HT1080 (cell line): ENCODE measurements at regions not wholly inside any gene's neighbourhood (a gene's known extent, or its start where the extent isn't known, plus 50 kb on each side); places are given as distances from the start of the nearest gene placed in this dataset.
"Not testable (repeated sequence)": the region's sequence is repeated elsewhere in the genome, so short reads cannot be mapped to it uniquely, and the experiment has no call there.

ENCODE experiments used
- DNase-seq: peaks from one replicate; pipeline ENCODE4 v3.0.0-alpha.2; 2015; ENCODE audit warnings: low read depth

DNA sequence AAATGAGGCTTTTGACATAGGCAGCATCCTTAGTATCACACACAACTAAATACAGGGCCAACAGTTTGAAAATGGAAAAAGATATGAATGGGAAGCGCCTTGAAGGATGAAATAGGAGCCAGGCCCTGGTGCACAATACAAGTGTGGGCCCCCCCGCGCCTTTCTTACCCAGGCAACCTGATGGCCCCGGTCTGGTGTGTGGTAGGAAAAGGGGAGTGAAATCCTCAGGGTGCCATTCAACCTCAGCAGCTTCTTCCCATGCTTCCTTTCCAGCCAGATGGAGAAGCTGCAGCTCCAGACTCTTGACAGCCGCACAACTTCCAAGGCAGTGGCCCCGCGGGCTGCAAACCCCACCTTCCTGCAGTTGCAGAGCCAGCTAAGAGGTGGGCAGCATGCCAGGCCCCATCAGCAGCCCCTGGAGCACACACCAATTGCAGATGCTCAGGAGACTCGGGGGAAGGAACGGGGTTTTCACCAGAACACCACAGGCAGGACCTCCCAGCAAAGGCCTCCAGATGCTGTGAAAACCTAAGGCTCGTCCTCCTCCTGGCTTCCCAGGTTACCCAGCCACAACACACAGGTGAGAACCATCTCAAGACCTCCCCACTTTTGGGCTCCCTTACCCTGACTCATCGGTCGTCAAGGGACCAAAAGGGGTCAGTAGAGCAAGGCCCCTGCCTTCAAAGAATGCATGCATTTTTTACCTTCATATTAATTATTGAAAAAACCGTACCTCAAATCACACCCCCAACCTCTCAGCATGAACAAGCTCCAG lies 101.6 kb downstream of the CPN2 start:
- DNase-seq, result no peak

DNA sequence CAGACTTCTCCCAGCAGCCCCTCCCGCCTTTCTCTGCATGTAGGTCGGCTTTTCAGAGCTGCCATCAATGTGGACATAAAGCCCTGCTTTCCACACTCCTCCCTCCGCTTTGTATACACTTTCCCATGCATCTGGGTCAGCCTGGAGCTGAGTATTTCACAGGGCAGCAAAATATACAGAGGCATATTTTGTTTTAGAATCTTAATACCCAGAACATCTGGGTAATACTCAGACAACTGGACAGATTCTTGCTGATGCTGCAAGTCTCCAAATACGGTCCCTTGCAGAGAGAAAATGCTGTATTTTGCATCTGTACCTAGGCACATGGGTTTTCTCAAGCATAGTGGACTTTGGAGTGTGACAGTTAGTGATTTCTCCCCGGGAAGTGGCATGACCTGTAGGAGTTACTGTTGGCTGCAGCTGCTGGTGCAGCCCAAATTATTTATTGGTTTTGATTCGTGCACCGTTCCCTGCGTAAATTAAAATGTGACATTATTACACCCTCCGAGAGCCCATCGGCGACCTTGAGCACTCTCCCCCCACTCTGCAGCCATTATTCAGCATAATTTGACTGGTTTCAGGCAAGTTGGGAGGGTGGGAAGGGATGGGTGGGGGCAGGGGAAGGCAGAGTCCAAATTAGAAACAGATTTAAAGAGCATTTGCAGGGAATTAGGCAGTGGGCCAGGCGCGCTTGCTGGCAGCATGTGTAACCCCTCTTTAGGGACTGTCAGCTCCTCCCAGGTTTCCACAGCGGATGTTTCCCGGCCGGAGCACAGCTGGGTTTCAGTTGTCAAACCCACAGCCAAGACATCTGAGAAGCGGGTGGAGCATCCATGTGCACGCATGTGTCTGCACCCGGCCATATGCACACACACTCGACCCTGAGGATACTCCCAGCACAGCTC lies 100.8 kb downstream of the CPN2 start:
- DNase-seq, result no peak

- DNase-seq, result no peak
Observed at GRCh38 chr3:194251007-194251406, 100.1 kb downstream of the CPN2 start.

DNA sequence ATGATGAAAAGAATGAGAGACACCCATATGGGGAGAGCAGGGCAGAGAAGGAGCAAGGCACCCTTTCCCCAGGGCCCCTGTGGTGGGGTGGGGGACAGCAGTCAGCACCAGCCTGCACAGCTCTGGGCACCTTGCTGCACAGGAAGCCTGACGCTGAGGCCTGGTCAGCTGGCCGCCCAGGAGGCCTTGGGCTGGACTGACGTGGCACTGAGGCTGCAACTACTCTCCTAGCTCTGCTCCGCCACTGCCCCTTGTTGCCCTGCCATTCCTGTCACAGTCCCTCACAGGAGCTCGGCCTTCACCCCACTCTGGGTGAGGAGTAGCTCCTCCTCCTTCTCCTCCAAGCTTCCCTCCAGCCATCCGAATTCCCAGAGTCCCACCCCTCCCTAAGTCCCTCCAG lies 99.7 kb downstream of the CPN2 start:
- no peak for DNase-seq

DNA sequence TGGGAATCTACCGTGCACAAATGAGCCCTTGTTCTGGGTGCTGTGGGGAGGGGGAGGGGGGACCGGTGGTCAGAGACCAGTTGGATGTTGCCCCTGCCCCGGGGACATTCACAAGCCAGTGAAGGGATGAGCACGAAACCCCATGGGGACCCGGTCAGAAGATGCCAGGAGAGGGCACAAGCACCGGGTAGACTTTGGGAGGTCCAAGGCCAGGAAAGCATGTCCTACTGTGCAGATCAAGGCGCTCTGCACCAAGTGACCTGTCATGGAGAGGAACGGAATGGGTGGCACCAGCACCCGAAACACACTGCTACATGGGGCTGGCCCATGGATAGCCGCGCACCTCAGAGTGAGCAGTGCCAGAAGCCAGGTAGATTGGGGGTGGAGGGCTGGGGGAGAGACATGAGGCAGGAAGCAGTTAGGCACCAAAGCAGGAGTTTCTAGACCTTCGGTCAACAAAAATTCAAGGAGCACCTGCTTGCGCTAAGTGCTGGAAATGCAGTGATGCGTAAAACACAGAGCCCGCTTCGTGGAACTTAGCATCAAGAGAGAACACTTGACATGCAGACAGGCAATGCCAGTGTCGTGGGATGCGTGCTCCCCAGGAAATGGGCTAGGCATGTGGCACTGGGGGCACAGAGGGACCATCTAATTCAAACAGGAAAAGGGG lies 99.1 kb downstream of the CPN2 start:
- no peak for DNase-seq

GRCh38 chr3:194253270-194253669 lies 97.9 kb downstream of the CPN2 start:
- no peak for DNase-seq

- DNase-seq, result no peak
Observed at GRCh38 chr3:194254040-194254439, 97.1 kb downstream of the CPN2 start.

- DNase-seq, result peak; percentile 53
Observed at GRCh38 chr3:194255252-194256039, 95.7 kb downstream of the CPN2 start.

GRCh38 chr3:194256040-194256945 lies 94.8 kb downstream of the CPN2 start:
- no peak for DNase-seq

DNA sequence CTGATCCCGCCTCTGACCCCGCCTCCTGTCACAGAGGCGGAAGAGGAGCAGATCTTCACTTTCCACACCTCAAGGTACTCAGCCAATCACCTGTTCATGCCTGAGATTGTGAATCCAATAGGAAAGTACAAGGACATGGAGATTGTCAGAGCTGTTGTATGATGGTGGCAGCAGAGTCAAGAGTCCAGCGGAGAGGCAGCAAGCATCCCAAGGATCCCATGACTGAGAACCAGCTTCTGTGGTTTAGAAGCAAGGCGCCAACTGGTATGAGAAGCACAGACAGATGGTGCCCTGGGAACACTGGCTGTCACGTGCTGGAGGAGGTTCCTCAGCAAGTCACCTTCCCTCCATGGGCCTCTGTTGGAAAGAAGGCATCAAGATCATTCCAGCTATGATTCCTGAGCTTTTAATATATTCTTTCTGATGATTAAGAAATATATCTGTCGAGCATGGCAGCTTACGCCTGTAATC lies 93.9 kb downstream of the CPN2 start:
- no peak for DNase-seq

DNA sequence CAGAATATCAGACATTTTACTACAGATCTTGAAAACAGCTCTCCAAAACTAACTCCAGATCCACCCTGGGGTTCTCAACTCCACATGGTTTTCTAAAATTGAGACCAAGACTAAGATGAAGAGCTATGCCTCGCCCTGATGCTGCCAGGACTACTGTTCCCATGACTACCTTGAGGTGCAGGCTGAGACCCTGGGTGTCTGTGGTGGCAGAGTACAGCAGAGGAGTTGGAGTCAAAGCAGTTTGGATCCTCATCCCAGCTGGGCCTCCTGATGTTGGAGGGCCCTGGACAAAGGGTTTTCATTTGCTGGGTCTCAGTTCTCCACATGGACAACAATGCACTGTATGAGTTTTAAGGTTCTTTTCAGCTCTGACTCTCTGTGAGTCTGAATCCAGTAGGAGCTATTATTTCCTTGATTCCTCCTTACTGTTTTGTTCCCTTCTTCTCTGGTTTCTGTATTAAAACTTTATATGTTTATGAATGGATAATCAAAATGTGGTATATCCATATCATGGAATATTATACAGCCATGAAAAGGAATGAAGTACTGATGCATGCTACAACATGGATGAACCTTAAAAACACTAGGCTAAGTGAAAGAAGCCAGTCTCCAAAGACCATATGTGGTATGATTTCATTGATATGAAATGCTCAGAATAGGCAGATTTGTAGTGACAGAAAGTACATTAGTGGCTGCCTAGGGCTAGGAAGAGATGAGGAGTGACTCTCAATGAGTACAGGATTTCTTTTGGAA lies 93.0 kb downstream of the CPN2 start:
- no peak for DNase-seq

- DNase-seq, result no peak
Observed at GRCh38 chr3:194259982-194260766, 91.0 kb downstream of the CPN2 start.

DNA sequence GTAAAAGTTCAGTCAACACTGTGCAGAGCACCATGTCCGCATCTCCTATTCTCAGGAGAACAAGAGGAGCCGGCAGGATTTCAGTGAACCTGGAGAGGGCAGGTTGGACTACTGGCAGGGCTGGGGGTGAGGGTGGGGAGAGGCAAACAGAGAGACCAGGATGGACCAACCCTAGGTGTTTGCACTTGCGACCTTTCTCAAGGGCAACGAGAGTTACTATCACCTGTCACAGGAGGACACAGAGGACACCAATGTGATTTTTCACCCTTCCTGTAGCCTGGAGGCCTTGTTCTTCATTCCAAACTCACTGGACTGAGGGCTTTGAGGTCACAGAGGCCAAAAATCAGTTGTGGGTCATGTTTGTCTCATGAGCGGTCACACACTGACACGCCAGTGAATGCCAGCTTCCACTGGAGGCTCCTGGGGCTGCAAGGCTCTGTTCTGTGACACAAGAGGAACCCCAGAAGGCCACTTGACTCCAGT lies 89.5 kb downstream of the CPN2 start:
- DNase-seq, result no peak

DNA sequence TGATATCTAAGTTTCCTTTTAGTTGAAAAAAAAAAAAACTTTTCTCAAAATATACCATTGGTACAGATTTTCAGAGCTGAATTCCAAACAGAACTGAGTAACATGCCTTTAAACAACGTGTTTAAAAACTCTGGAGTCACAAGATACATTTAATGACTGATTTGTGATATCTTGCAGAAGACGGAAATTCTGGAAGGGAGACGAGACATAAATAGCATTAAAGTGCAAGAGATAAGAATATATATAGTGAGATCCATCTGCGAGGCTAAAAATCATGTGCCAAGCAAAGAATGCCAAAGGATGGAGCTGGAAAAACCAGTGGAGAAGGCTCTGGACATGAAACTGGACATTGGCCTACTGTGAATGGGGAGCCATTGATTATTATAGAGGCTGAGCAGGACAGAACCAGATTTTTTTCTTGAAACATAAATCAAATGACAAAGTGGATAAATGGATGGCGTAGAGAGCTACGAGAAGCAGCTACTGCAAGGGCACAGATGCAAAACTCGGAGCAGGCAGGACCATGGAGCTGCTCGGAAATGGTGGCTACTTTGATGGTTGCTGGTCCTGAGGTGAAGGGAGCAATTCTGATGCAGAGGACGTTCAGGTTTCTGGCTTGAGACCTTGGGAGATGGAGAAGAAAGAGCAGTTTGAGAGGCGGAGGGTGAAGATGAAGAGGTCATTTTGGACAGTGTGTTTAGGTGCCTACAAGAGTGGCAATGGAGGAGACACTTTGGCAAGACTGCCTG lies 88.8 kb downstream of the CPN2 start:
- no peak for DNase-seq

- DNase-seq, result no peak
Observed at GRCh38 chr3:194262925-194263305, 88.2 kb downstream of the CPN2 start.

DNA sequence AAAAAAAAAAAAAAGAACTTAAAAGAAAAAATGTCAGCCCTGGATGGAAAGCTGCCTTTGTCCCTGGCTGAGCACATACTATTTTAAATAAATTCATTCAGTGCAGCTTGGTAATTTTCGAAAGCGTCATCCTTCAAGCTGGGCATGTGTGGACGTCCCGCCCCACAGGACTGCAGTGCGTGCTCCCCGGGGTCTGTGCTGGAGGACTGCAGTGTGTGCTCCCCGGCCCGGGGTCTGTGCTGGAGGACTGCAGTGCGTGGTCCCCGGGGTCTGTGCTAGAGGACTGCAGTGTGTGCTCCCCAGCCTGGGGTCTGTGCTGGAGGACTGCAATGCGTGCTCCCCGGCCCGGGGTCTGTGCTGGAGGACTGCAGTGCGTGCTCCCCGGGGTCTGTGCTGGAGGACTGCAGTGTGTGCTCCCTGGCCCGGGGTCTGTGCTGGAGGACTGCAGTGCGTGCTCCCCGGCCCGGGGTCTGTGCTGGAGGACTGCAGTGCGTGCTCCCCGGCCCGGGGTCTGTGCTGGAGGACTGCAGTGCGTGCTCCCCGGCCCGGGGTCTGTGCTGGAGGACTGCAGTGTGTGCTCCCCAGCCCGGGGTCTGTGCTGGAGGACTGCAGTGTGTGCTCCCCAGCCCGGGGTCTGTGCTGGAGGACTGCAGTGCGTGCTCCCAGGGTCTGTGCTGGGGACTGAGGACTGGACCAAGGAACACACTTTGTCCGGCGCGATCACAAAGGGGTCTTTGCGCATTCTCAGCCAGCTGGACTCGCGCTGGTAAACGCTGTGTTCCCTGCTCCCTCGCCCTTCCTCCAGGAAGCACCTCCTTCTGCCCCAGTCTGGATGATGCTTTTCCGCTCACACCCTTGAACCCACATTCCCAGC lies 86.3 kb downstream of the CPN2 start:
- DNase-seq, result not testable (repeated sequence)

GRCh38 chr3:194265505-194265892 lies 85.6 kb downstream of the CPN2 start:
- DNase-seq, result peak; percentile 94
